ENCODE measurements at regions not wholly inside any gene's neighbourhood (a gene's known extent, or its start where the extent isn't known, plus 50 kb on each side); places are given as distances from the start of the nearest gene placed in this dataset.

DNA sequence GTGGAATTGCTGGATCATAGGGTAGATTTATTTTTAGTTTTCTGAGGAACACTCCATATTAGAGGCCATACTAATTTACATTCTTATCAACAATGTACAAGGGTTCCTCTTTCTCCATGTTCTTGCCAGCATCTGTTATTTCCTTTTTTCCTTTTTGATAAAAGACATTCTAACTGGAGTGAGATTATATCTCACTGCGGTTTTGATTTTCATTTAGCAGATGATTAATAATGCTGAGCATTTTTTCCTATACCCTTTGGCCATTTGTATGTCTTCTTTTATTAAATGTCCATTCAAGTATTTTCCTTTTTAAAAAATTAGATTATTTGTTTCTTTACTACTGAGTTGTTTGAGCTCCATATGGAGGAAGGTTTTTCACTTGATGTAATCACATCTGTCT, 1189.5 kb downstream of the ZPLD1 start:
- TF ChIP-seq, protein P1, sequence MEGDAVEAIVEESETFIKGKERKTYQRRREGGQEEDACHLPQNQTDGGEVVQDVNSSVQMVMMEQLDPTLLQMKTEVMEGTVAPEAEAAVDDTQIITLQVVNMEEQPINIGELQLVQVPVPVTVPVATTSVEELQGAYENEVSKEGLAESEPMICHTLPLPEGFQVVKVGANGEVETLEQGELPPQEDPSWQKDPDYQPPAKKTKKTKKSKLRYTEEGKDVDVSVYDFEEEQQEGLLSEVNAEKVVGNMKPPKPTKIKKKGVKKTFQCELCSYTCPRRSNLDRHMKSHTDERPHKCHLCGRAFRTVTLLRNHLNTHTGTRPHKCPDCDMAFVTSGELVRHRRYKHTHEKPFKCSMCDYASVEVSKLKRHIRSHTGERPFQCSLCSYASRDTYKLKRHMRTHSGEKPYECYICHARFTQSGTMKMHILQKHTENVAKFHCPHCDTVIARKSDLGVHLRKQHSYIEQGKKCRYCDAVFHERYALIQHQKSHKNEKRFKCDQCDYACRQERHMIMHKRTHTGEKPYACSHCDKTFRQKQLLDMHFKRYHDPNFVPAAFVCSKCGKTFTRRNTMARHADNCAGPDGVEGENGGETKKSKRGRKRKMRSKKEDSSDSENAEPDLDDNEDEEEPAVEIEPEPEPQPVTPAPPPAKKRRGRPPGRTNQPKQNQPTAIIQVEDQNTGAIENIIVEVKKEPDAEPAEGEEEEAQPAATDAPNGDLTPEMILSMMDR (IDR thresholded peaks at IDR 0.05), result no peak
- TF ChIP-seq EP300 (IDR thresholded peaks at IDR 0.05) (no peak), POLR2A (IDR thresholded peaks at IDR 0.05; ENCODE audit: low read depth) (no peak)
